ENCODE measurements at regions not wholly inside any gene's neighbourhood (a gene's known extent, or its start where the extent isn't known, plus 50 kb on each side); places are given as distances from the start of the nearest gene placed in this dataset.

DNA sequence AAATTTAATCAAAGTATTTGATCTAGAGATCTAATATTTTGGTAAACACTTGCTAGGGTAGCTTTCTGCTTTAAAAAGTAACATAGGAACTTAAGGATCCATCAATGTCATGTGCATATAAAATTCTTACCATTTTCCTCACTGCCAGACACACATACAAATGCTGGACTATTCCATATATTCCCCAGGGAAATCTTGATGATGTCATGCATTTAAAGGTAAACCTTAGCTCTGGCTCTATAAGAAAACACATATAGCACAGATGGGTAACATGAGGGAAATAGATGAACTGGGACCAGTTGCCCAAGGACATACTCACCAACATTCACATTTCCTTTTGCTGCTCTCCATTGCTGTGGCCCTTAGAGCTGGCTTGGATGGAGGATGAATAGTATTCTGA is 79.1 kb upstream of the FMNL2 start:
- no TSS peak for BruUV-seq (replicated peaks)
- no peaks in the 10 kb centered on the region for H3K36me3 ChIP-seq (ENCODE audit: control insufficient read depth, insufficient read depth, low read length)
- no peak overlapping the region for H3K4me3 ChIP-seq
- H3K9me1 ChIP-seq (ENCODE audit: control insufficient read depth, insufficient read depth, low read length): no peaks in the 10 kb centered on the region
- in situ Hi-C loops (cut with MboI) (no loop called here), intact Hi-C loops (cut with micrococcal nuclease) (no loop called here)
- no peak overlapping the region for H3K9ac ChIP-seq (ENCODE audit: insufficient read depth in 1 of 2, low read depth in 2 of 2, low read length in 2 of 2)
- no peaks in the 10 kb centered on the region for H3K79me2 ChIP-seq (ENCODE audit: control insufficient read depth, insufficient read depth, low read length)
- ATAC-seq (no peak), FAIRE-seq (no peak), DNase-seq (ENCODE audit: extremely low read depth in 1 of 4, low spot score in 3 of 4) (no peak)
- no peaks in the 10 kb centered on the region for H3K9me3 ChIP-seq (replicated peaks; ENCODE audit: control insufficient read depth, insufficient read depth, low read depth, low read length)
- CTCF ChIA-PET (ENCODE audit: low intra/inter-chr PET ratio): no interaction called here
- H2AFZ ChIP-seq (ENCODE audit: low read depth, low read length): no peak overlapping the region
- POLR2A ChIA-PET: no interaction called here
- H4K20me1 ChIP-seq (replicated peaks; ENCODE audit: control insufficient read depth, insufficient read depth, low read length): no peaks in the 10 kb centered on the region
- H3K4me1 ChIP-seq (replicated peaks in 1 of 2; ENCODE audit: control insufficient read depth in 2 of 2, insufficient read depth in 2 of 2, low read length in 2 of 2): no peaks in the 10 kb centered on the region
- H3K27ac ChIP-seq (ENCODE audit: extremely low read depth, low read depth, low read length): no peak overlapping the region
- no peak overlapping the region for H3K4me2 ChIP-seq (ENCODE audit: insufficient read depth, low read length)
- H3K27me3 ChIP-seq (ENCODE audit: control insufficient read depth in 2 of 2, insufficient read depth in 2 of 2, low read length in 2 of 2): no peaks in the 10 kb centered on the region
- TF ChIP-seq ATF3 (IDR thresholded peaks at IDR 0.05) (0 out of 2 replicates have a peak, but pooled peaks have one; percentile 13), ATF3 (CRISPR knock-in tag; conservative IDR thresholded peaks at IDR 0.05) (no peak), NFYB (IDR thresholded peaks at IDR 0.05; ENCODE audit: extremely low read depth, insufficient read length) (no peak), CBFA2T3 (IDR thresholded peaks at IDR 0.05) (no peak)

- BruUV-seq (replicated peaks): no TSS peak
- Histone ChIP-seq H4K20me1 (replicated peaks; ENCODE audit: control insufficient read depth, insufficient read depth, low read length) (no peaks in the 10 kb centered on the region), H3K27ac (ENCODE audit: extremely low read depth, low read depth, low read length) (no peak overlapping the region), H3K27me3 (ENCODE audit: control insufficient read depth in 2 of 2, insufficient read depth in 2 of 2, low read length in 2 of 2) (no peaks in the 10 kb centered on the region), H3K79me2 (ENCODE audit: control insufficient read depth, insufficient read depth, low read length) (no peaks in the 10 kb centered on the region), H2AFZ (ENCODE audit: low read depth, low read length) (no peak overlapping the region), H3K9ac (ENCODE audit: insufficient read depth in 1 of 2, low read depth in 2 of 2, low read length in 2 of 2) (no peak overlapping the region), H3K9me1 (ENCODE audit: control insufficient read depth, insufficient read depth, low read length) (no peaks in the 10 kb centered on the region), H3K4me1 (replicated peaks in 1 of 2; ENCODE audit: control insufficient read depth in 2 of 2, insufficient read depth in 2 of 2, low read length in 2 of 2) (no peaks in the 10 kb centered on the region), H3K9me3 (replicated peaks; ENCODE audit: control insufficient read depth, insufficient read depth, low read depth, low read length) (no peaks in the 10 kb centered on the region), H3K36me3 (ENCODE audit: control insufficient read depth, insufficient read depth, low read length) (no peaks in the 10 kb centered on the region), H3K4me3 (no peak overlapping the region), H3K4me2 (ENCODE audit: insufficient read depth, low read length) (no peak overlapping the region)
- in situ Hi-C loops (cut with MboI): no loop called here
- FAIRE-seq (no peak), DNase-seq (ENCODE audit: extremely low read depth in 1 of 4, low spot score in 3 of 4) (no peak), ATAC-seq (no peak)
- TF ChIP-seq ZNF395 (CRISPR knock-in tag; IDR thresholded peaks at IDR 0.05) (no peak), BCOR (IDR thresholded peaks at IDR 0.05) (0 out of 2 replicates have a peak, but pooled peaks have one; percentile 18), ZNF146 (CRISPR knock-in tag; IDR thresholded peaks at IDR 0.05; ENCODE audit: unreplicated experiment) (peak; percentile 97), RBM25 (IDR thresholded peaks at IDR 0.05; ENCODE audit: low read depth, low read length, severe bottlenecking) (peak; percentile 76)
- ChIA-PET POLR2A (no interaction called here), CTCF (ENCODE audit: low intra/inter-chr PET ratio) (no interaction called here)
- intact Hi-C loops (cut with micrococcal nuclease): no loop called here
- 1% methylated on average over 4 of the region's 4 CpGs for WGBS (ENCODE audit: insufficient coverage, low coverage, missing lambda C conversion rate)
Measured at GRCh38 chr2:152260939-152261338, 74.0 kb upstream of the FMNL2 start.
